Smooth muscle cell (in vitro differentiated cells): ENCODE measurements at regions not wholly inside any gene's neighbourhood (a gene's known extent, or its start where the extent isn't known, plus 50 kb on each side); places are given as distances from the start of the nearest gene placed in this dataset.

ENCODE experiments used
- DNase-seq: peaks from one replicate; lab custom pipeline; 2025; ENCODE audit not compliant: unreplicated experiment; lab: John Stamatoyannopoulos, UW
- H2AFZ ChIP-seq: fragments of 200-600 bp; sonication (generic); 2 replicates; pipeline ENCODE4 v1.6.0; 2016; ENCODE audit warnings: antibody characterized with exemption, low read depth, mild to moderate bottlenecking
- H3F3A ChIP-seq: fragments of 200-600 bp; sonication (generic); 2 replicates; pipeline ENCODE4 v1.6.0; 2017; ENCODE audit warnings: antibody characterized with exemption, low read depth
- H3K27ac ChIP-seq: fragments of 200-600 bp; sonication (generic); 2 replicates; pipeline ENCODE4 v1.5.1; 2016; ENCODE audit warnings: low read depth, mild to moderate bottlenecking
- H3K27me3 ChIP-seq: fragments of 200-600 bp; sonication (generic); 2 replicates; pipeline ENCODE4 v1.6.1; 2016; ENCODE audit warnings: low read depth, mild to moderate bottlenecking
- H3K36me3 ChIP-seq: fragments of 200-600 bp; sonication (generic); 2 replicates; pipeline ENCODE4 v1.5.1; 2016; ENCODE audit warnings: low read depth
- H3K4me1 ChIP-seq: fragments of 200-600 bp; sonication (generic); 2 replicates; pipeline ENCODE4 v1.5.1; 2016; ENCODE audit warnings: low read depth
- H3K4me2 ChIP-seq: fragments of 200-600 bp; sonication (generic); 2 replicates; pipeline ENCODE4 v1.6.0; 2016; ENCODE audit warnings: mild to moderate bottlenecking
- H3K4me3 ChIP-seq: fragments of 200-600 bp; sonication (generic); 2 replicates; pipeline ENCODE4 v1.5.1; 2016; ENCODE audit warnings: mild to moderate bottlenecking
- H3K79me2 ChIP-seq: fragments of 200-600 bp; sonication (generic); 2 replicates; pipeline ENCODE4 v1.6.0; 2016; ENCODE audit warnings: low read depth, mild to moderate bottlenecking
- H3K9ac ChIP-seq: fragments of 200-600 bp; sonication (generic); 2 replicates; pipeline ENCODE4 v1.6.0; 2016; ENCODE audit warnings: low read depth
- H3K9me3 ChIP-seq: fragments of 200-600 bp; sonication (generic); replicated peaks from 2 replicates; pipeline ENCODE4 v1.5.1; 2016; ENCODE audit warnings: low read depth
- H4K20me1 ChIP-seq: fragments of 200-600 bp; sonication (generic); 2 replicates; pipeline ENCODE4 v1.6.0; 2016; ENCODE audit warnings: low read depth
- CTCF ChIP-seq: fragments of 200-600 bp; sonication (generic); IDR thresholded peaks from 2 replicates; pipeline ENCODE4 v1.5.1; 2017; ENCODE audit warnings: borderline replicate concordance, mild to moderate bottlenecking, antibody characterized with exemption; ENCODE audit not compliant: insufficient read depth, poor library complexity, severe bottlenecking
- WGBS: methylation state at CpG from one replicate; pipeline ENCODE4 v1.1.7; 2016; ENCODE audit warnings: low lambda C conversion rate; 5-methylcytosine and 5-hydroxymethylcytosine counted together

- DNase-seq, result no peak
- no peak overlapping the region for H3K27ac ChIP-seq
- no peaks in the 10 kb centered on the region for H3K27me3 ChIP-seq
- H3K9me3 ChIP-seq, result no peaks in the 10 kb centered on the region
- no peak overlapping the region for H2AFZ ChIP-seq
- H3K9ac ChIP-seq, result no peak overlapping the region
- peaks cover 9% of the 10 kb centered on the region for H3F3A ChIP-seq
- no peak overlapping the region for H3K4me3 ChIP-seq
- no peak overlapping the region for H3K4me2 ChIP-seq
- 90% methylated on average over 1 of the region's 1 CpG for WGBS
- H3K4me1 ChIP-seq, result peaks cover 4% of the 10 kb centered on the region
- no peaks in the 10 kb centered on the region for H4K20me1 ChIP-seq
- H3K36me3 ChIP-seq, result no peaks in the 10 kb centered on the region
- H3K79me2 ChIP-seq, result no peaks in the 10 kb centered on the region
- TF ChIP-seq CTCF, result no peak
Measured at GRCh38 chr6:140041571-140042332, 667.3 kb upstream of the CITED2 start.

- H2AFZ ChIP-seq, result no peak overlapping the region
- H3K9ac ChIP-seq, result no peak overlapping the region
- H3K27ac ChIP-seq, result no peak overlapping the region
- H3K9me3 ChIP-seq, result no peaks in the 10 kb centered on the region
- no peak overlapping the region for H3K4me3 ChIP-seq
- H4K20me1 ChIP-seq, result no peaks in the 10 kb centered on the region
- no peak for TF ChIP-seq CTCF
- peaks cover 9% of the 10 kb centered on the region for H3F3A ChIP-seq
- peaks cover 4% of the 10 kb centered on the region for H3K4me1 ChIP-seq
- H3K27me3 ChIP-seq, result no peaks in the 10 kb centered on the region
- no peak for DNase-seq
- H3K79me2 ChIP-seq, result no peaks in the 10 kb centered on the region
- no peak overlapping the region for H3K4me2 ChIP-seq
- no peaks in the 10 kb centered on the region for H3K36me3 ChIP-seq
Measured at GRCh38 chr6:140041056-140041455, 666.6 kb upstream of the CITED2 start.

- no peak for DNase-seq
- 85% methylated on average over 1 of the region's 1 CpG for WGBS
Measured at GRCh38 chr6:140040396-140040795, 665.9 kb upstream of the CITED2 start.

More at GRCh38 chr6:140040396-140040795, 665.9 kb upstream of the CITED2 start:
- no peak for TF ChIP-seq CTCF
- peaks cover 9% of the 10 kb centered on the region for H3F3A ChIP-seq
- no peaks in the 10 kb centered on the region for H3K36me3 ChIP-seq
- no peaks in the 10 kb centered on the region for H3K9me3 ChIP-seq
- H3K4me2 ChIP-seq, result no peak overlapping the region
- no peak overlapping the region for H3K9ac ChIP-seq
- H3K79me2 ChIP-seq, result no peaks in the 10 kb centered on the region
- H3K27ac ChIP-seq, result no peak overlapping the region
- H4K20me1 ChIP-seq, result no peaks in the 10 kb centered on the region
- no peak overlapping the region for H2AFZ ChIP-seq
- H3K4me3 ChIP-seq, result no peak overlapping the region
- H3K4me1 ChIP-seq, result peaks cover 4% of the 10 kb centered on the region
- H3K27me3 ChIP-seq, result no peaks in the 10 kb centered on the region
